ENCODE measurements at regions not wholly inside any gene's neighbourhood (a gene's known extent, or its start where the extent isn't known, plus 50 kb on each side); places are given as distances from the start of the nearest gene placed in this dataset.

GRCh38 chr6:40319124-40319523 lies 268.0 kb downstream of the LRFN2 start:
- in situ Hi-C loops (cut with HindIII; ENCODE audit: low pct_ligation_motif_present, low pct_unique_long_range_greater_than_20kb, low sequenced_read_pairs): no loop called here
- DNase-seq: no peak

GRCh38 chr6:40315060-40315459 lies 272.1 kb downstream of the LRFN2 start:
- in situ Hi-C loops (cut with HindIII; ENCODE audit: low pct_ligation_motif_present, low pct_unique_long_range_greater_than_20kb, low sequenced_read_pairs): no loop called here

GRCh38 chr6:40313582-40313981 lies 273.6 kb downstream of the LRFN2 start:
- no peak for DNase-seq
- in situ Hi-C loops (cut with HindIII; ENCODE audit: low pct_ligation_motif_present, low pct_unique_long_range_greater_than_20kb, low sequenced_read_pairs): no loop called here

More at GRCh38 chr6:40315060-40315459, 272.1 kb downstream of the LRFN2 start:
- DNase-seq: no peak

DNA sequence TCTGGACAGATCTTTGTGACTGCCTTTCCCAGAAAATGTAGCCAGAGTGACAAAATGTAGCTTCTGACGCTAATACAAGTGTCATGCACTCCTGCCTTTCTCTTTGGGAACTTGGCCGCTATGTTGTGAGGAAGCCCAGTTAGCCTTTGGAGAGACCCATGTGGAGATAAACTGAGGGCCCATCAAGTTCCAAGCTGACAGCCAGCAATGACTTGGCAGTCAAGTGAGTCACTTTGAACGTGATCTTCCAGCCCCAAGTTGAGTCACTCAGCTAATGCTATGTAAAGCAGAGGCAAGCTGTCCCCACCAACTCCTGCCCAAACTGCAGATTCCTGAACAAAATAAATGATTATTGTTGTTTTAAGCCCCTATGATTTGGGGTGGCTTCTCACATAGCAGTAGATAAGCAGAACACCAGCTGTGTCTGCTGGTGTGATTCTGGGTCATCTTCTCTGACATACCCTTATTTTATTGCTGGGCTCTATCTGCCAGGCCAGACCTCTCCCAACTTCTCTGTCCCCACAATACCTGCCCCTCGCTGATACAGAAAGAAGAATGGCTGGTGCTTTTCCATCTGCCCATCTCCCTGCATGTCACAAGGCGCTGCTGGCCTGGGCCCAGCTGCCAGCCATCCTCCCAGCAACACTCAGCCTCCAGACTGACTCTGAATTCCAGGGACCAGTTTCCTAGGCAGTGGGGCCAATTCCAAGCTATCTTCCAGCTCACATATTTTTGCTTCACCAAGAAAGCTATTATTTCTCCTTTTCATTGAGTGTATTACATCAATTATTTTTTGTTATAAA lies 274.8 kb downstream of the LRFN2 start:
- no peak for DNase-seq
- in situ Hi-C loops (cut with HindIII; ENCODE audit: low pct_ligation_motif_present, low pct_unique_long_range_greater_than_20kb, low sequenced_read_pairs): no loop called here

DNA sequence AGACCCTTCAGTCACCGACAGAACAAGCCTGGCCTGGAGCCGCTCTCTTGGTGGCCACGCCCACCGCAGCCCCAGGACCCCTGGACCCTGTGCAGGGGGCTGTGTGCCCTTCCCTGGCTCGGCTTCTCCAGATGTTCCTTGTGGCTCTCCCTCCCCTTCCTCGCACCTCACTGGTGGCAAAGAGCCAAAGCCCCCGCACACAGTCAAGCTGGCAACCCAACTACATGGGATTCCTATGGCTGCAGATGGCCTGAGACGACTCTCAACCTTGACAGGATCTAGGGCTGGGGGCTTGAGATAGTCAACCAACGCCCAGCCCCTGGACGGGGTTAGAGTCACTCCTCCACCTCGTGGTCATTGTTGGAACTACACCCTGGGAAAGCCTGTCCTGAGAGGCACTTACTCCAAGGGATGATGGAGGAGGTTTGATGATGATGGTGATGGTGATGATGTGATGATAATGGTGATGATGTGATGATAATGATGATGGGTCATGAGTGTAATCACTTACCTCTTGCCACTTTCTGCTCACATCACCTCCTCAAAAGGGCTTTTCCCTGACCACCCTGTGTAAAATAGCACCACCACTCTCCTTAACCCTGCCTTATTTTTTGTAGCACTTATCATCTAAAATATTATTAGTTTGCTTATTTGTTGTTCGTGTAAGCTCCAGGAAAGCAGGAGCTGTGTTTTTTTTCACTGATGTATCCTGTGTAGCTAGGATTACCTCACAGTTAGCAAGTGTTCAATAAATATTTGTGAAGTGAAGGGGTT lies 278.4 kb downstream of the LRFN2 start:
- DNase-seq: peak; percentile 42
- in situ Hi-C loops (cut with HindIII; ENCODE audit: low pct_ligation_motif_present, low pct_unique_long_range_greater_than_20kb, low sequenced_read_pairs): no loop called here

DNA sequence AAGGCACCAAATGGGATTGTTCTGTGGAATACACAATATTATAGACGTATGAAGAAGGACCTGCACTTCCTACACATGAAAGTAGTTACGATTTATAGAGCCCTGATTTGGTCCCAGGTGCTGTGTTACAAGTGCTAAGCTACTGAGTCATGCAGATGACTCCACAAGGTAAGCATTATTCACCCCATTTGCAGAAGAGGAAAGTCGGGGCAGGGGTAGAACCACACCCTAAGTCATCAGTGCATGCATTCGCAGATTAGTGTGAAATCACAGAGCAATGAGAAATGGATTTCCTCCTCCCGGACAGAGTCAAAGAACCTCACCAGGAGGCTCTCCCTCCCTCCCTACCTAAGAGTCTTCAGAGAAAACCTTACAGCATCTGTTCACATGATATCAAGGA lies 279.5 kb downstream of the LRFN2 start:
- no peak for DNase-seq
- in situ Hi-C loops (cut with HindIII; ENCODE audit: low pct_ligation_motif_present, low pct_unique_long_range_greater_than_20kb, low sequenced_read_pairs): no loop called here

DNA sequence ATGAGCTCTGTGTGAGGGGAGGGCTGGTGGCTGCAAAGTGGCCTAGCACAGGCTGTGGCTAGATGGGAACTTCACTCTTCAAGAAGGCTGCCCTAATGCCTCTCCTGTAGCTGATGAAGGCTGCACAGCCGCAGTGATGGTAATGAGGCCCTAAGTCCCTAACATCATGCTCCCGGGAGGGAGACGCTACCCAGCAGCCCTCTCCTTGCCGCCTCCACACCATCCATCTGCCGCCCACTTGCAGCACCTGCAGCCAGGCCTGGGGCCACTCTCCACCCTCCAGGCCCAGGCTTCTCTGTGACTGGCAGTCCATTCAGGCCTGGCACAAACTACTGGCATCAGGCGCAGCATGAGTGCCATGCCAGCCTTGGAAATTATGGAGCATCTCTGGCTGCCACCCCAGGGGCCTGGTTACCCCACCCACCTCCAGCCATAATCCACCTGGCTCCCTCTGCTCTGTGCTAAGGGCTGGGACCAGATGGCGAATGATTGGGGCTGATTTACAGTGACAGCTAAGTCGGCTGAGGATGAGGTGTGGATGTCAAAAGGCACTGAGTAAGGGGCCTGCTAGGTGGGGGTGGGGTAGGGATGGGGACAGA lies 284.2 kb downstream of the LRFN2 start:
- no peak for DNase-seq
- in situ Hi-C loops (cut with HindIII; ENCODE audit: low pct_ligation_motif_present, low pct_unique_long_range_greater_than_20kb, low sequenced_read_pairs): no loop called here

DNA sequence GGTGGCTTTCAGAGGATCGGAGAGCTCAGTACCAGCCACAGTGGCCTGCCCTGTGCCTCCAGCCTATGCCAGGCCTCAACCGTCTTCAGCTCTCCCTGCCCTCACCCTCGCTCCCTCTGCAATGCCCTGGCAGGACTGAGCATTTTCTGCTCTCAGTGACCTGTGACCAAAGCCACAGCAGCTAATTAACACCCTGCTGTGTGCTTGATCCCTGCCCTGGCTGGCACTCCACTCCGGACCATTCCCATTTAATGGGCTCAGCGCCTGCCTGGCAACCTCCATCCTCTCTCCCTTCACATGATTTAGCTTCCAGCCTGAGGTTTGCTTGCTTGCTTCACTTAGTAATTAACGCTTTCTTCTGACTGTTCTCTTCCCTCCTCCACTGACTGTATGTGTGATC lies 287.5 kb downstream of the LRFN2 start:
- in situ Hi-C loops (cut with HindIII; ENCODE audit: low pct_ligation_motif_present, low pct_unique_long_range_greater_than_20kb, low sequenced_read_pairs): no loop called here
- no peak for DNase-seq

DNA sequence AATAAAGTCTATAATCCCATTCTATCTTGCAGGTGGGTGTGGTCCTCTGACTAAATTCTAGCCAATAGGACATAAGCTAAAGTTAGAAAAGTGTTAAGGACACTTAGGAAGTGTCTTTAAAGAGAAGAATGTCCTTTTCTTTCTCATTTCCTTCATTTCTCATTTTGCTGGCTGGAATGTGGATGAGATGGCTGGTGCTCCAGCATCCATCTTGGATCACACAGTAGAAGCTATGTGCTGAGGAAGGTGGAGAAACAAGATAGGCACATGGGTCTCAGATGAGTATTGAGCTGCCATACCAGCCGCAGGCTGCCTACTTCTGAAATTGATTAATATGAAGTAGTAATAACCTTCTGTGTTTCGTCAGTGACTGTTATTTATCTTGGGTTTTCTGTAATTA lies 289.0 kb downstream of the LRFN2 start:
- no peak for DNase-seq
- in situ Hi-C loops (cut with HindIII; ENCODE audit: low pct_ligation_motif_present, low pct_unique_long_range_greater_than_20kb, low sequenced_read_pairs): no loop called here

DNA sequence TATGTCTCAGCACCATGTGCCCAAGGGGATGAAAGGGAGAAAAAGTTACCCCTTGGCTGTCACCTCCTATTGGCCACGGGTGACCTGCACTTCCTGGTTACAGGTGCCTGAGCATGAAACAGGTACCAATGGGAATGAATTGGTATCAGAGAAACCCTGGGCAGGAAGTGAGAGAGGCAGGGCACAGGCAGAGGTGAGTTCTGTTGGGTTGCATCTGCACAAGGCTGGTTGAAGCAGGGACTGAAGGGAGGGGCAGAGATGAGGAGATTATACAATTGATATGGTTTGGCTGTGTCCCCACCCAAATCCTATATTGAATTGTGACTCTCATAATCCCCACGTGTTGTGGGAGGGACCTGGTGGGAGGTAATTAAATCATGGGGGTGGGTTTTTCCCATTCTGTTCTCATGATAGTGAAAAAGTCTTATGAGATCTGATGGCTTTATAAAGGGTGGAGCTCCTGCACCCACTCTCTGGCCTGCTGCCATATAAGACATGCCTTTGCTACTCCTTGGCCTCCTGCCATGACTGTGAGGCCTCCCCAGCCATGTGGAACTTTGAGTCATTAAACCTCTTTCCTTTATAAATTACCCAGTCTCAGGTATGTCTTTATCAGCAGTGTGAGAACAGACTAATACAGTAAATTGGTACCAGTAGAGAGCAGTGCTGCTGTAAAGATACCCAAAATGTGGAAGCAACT lies 291.8 kb downstream of the LRFN2 start:
- in situ Hi-C loops (cut with HindIII; ENCODE audit: low pct_ligation_motif_present, low pct_unique_long_range_greater_than_20kb, low sequenced_read_pairs): no loop called here
- DNase-seq: peak; percentile 50

- DNase-seq: no peak
- in situ Hi-C loops (cut with HindIII; ENCODE audit: low pct_ligation_motif_present, low pct_unique_long_range_greater_than_20kb, low sequenced_read_pairs): no loop called here
These were observed 293.5 kb downstream of the LRFN2 start for GRCh38 chr6:40293460-40294185.

GRCh38 chr6:40293060-40293459 lies 294.1 kb downstream of the LRFN2 start:
- no peak for DNase-seq
- in situ Hi-C loops (cut with HindIII; ENCODE audit: low pct_ligation_motif_present, low pct_unique_long_range_greater_than_20kb, low sequenced_read_pairs): no loop called here

GRCh38 chr6:40290816-40291215 lies 296.3 kb downstream of the LRFN2 start:
- no peak for DNase-seq
- in situ Hi-C loops (cut with HindIII; ENCODE audit: low pct_ligation_motif_present, low pct_unique_long_range_greater_than_20kb, low sequenced_read_pairs): no loop called here

GRCh38 chr6:40288919-40289318 lies 298.2 kb downstream of the LRFN2 start:
- in situ Hi-C loops (cut with HindIII; ENCODE audit: low pct_ligation_motif_present, low pct_unique_long_range_greater_than_20kb, low sequenced_read_pairs): no loop called here
- DNase-seq: no peak

- in situ Hi-C loops (cut with HindIII; ENCODE audit: low pct_ligation_motif_present, low pct_unique_long_range_greater_than_20kb, low sequenced_read_pairs): no loop called here
- no peak for DNase-seq
These were observed 299.8 kb downstream of the LRFN2 start for GRCh38 chr6:40287296-40287850.

- in situ Hi-C loops (cut with HindIII; ENCODE audit: low pct_ligation_motif_present, low pct_unique_long_range_greater_than_20kb, low sequenced_read_pairs): no loop called here
These were observed 300.4 kb downstream of the LRFN2 start for GRCh38 chr6:40286721-40287120.

DNA sequence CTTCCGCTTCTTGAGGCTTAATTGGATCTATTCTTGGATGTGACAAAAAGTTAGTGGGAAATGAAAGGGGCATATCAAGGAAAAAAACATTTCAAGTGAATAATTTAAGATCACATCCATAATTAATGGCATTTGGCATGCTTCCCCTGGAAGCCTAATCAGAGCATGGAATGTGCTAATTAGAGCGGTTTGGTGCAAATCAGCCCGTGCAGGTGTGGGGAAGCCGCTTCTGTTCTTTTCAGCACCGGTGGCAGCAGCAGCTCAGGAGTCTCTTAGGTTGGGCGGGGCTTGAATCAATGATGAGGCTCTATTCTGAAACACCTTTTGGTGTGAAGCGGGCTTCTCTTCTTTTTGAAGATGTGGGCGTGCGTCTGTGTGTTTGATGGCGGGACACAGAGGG lies 301.2 kb downstream of the LRFN2 start:
- in situ Hi-C loops (cut with HindIII; ENCODE audit: low pct_ligation_motif_present, low pct_unique_long_range_greater_than_20kb, low sequenced_read_pairs): no loop called here
- no peak for DNase-seq

More at GRCh38 chr6:40286721-40287120, 300.4 kb downstream of the LRFN2 start:
- no peak for DNase-seq

DNA sequence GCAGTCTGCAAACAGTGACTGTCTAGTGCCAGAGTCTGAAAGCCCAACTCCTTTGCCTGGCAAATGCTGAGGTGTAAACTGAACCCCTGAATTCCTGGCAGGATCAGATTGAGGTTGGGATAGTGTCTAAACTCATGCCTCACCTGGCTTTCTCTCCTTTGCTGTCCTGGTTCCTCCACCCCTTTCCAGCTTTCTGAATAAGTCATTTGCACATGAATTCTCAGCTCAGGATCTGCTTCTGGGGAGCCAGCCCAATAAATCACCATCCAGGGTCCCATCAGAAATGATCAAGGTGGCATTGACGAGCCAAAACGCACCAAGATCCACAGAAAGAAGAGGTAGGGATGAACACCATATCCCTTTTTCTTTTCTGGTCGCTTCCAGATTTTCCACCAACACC lies 301.6 kb downstream of the LRFN2 start:
- no peak for DNase-seq
- in situ Hi-C loops (cut with HindIII; ENCODE audit: low pct_ligation_motif_present, low pct_unique_long_range_greater_than_20kb, low sequenced_read_pairs): no loop called here
